ENCODE measurements at regions not wholly inside any gene's neighbourhood (a gene's known extent, or its start where the extent isn't known, plus 50 kb on each side); places are given as distances from the start of the nearest gene placed in this dataset.

DNA sequence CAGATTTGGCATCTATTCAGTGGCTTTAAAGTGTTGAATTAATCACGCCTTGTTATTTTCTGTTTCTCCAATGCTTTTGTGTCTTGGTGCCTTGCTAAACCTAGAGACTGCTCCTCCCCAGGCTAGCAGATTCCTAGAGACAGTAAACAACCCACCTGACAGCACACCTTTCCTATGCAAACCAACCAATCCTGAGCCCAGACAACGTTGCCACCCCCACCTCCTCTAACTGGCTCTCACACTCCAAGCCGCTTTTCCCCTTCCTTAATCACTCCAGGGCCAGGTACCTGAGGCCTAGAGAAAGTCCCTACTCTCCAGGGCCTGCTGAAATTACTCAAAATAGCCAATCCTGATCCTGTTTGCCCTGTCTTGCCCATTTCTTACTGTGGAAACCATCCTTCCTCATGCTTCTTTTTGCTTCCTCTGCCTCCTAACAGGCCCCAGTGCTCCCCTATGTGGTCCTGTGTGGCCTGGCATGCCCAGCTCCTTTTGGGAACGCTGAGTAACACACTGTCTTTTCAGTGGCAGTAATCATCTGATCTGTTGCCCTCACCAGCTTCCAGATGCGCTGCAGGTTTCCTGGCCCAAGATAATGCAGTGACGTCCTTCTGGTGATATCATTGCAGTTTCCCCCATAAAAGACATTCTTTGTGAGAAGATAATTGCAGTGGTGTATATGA is 53.4 kb downstream of the GAS1 start:
- no peak for DNase-seq (ENCODE audit: low spot score)

DNA sequence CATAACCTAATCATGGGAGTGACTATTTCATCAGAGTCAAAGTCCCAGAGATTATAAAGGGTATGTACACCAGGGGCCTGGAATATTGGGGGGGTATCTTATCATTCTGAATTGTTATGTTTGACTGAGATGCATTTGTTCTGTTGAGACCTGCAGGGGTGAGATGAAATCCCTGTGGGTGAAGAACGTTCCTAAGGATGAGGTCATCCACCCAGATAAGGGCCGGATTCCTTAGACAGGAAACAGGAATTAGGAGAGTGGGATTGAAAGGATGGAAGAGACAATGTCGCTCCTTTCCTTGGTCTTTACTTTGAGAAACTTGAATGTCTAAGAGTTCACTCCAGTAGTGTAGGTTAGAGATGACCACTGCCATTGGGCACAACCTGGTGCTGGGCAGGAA is 54.7 kb downstream of the GAS1 start:
- DNase-seq (ENCODE audit: low spot score): no peak

DNA sequence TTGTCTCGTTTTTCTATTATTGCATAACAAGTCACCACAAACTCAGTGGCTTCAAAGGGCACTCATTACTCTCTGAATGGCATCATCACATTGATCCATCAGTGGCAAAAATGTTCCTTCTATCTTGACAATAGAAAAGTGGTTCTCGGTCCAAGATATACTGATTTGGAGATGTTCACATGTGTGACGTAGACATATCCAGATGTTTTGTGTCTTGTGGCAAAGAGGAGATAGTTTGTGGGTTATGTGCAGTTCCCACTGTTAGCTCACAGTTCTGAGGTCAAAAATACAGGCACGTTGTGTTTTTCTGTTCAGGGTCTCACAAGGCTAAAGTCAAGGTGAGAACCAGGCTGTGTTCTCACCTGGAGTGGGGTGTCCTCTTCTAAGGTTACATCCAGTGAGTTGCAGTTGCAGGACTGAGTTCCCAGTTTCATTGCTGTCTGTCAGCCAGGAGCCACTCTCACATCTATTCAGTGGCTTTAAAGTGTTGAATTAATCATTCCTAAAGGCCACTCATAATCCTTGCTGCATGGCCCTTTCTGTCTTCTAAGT is 55.3 kb downstream of the GAS1 start:
- no peak for DNase-seq (ENCODE audit: low spot score)

DNA sequence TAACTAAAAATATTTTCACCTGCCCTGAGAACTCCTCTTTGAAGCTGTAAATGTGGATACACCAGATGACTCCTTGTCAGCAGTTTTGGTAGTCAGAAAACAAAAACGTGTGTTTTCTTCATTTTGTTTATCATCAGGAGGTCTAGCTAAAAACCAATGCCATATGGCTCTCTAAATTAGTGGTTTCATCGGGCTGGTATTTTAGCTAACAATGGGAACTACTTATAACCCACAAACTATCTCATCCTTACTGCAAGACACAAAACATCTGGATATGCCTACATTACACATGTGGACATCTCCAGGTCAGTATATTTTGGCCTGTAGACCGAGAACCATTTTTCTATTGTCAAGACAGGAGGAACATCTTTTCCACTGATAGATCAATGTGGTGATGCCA is 56.2 kb downstream of the GAS1 start:
- no peak for DNase-seq (ENCODE audit: low spot score)

DNA sequence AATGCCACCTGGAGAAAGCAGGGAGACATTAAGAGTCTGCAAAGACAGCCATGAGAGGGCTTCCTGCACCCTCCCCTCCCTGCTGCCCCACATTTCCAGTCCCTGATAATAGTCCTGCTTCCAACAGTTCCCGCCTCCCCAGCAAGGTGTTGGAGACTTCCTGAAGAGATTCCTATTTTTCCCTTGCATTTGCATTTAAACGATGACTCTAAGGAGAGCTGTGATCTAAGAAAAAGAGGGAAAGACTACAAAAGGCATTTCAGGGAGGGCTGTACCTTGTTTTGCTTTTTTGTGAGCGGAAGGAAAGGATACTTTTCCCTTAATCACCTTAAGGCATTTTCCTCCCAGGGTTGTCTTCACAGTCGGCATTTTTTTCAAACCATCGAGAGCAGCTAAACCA is 62.1 kb downstream of the GAS1 start:
- no peak for DNase-seq (ENCODE audit: low spot score)

DNA sequence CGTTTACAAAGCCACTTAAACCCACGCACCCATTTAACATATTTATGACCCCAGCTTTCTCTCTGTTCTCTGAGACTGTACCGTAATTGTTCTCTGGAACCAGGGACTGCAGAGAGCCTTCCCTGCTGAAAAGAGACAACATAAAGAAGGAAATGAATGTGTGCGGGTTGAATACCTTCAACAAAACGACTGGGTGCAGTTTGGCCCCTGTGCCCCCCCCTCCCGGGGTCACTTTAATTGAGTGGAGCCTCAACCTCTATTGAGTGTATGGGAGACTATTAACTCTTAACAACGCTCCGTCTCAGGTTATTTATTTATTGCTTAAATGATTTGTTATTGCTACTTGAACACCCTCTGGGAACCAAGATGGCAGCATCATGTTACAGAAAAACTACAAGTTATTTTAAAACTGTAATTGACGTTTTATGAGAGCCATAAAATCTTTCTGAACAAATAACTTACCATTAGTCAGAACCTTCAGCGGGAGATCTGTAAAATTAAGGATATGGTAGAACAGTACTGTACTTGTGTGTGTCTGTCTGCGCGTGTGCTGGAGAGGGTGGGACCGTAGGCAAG is 70.6 kb downstream of the GAS1 start:
- DNase-seq (ENCODE audit: low spot score): no peak

DNA sequence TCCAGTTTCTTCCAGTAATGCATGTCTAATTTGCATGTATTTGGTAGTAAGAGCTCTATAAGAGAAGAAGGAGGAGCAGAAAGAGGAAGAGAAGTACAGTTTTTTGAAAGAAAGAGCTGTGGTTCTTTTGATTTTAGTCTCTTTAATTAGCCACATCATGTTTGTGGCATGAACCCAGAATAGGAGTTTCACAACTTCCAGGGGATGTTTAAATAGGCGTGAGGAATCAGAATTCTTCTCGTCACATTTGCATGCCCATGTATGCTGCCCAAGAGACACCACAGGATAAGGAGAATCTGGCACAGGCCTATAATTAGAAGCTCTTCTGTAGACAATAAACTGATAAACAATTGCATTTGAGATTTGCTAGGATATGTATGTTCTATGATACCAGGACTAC is 78.7 kb downstream of the GAS1 start:
- no peak for DNase-seq (ENCODE audit: low spot score)

DNA sequence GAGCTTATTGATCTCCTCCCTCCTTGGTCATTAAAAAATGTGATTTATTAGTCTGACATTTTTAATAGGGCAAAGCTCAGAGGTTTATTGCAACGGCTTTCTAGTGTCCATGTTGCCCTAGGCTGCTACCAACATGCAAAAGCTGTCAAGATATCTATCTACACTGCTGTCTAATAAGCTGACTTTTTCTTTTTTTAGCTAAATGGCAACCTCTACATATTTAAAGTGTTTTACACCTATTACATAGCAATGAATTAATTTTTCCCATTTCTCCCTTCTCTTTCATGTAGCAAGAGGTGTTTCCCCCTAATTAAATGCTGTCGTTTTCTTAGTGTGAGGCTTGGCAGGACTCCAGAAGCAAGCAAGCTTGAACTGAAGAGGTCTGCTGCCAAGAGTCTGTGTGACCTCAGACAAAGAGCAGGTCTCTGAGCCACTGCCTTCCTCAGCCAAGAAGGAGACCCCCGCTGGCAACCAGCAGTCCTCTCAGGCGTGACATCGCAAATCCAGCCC is 79.4 kb downstream of the GAS1 start:
- peak; percentile 64 for DNase-seq (ENCODE audit: low spot score)

DNA sequence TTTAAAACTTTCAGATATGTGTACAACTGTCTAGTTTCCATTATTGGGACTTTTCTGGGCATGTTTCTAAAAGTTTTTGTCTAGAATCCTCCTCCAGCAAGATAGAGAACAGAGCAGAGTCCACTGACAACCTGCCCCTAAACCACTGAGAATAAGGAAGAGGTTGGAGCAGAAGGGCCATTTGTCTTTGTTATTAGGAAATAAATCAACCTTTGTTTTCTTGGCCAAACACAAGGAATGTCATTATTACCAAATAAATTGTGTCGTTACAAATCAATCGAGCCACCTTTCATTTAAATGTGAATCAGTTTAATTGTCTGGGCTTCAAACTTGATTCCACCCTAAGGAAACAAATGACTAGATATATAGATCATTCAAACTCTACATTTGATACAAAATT is 81.4 kb downstream of the GAS1 start:
- no peak for DNase-seq (ENCODE audit: low spot score)

DNA sequence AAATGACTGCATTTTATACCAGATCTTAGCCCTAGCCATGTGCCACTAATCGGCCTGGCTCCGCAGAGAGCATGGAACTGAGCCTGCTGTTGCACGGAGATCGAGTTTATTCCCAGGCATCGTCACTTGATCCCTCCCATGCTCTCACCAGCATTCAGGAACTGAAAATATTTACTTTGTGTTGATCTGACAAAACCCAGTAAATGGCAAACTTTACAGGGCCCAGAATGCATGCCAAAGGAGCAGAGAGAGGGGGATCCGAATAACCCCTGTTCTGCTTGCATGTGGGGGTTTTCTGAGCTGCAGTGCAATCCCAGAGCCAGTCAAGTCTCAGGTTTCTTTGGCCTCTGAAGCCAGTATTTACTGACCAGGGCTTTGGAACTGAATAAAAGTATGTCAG is 87.3 kb downstream of the GAS1 start:
- no peak for DNase-seq (ENCODE audit: low spot score)

DNA sequence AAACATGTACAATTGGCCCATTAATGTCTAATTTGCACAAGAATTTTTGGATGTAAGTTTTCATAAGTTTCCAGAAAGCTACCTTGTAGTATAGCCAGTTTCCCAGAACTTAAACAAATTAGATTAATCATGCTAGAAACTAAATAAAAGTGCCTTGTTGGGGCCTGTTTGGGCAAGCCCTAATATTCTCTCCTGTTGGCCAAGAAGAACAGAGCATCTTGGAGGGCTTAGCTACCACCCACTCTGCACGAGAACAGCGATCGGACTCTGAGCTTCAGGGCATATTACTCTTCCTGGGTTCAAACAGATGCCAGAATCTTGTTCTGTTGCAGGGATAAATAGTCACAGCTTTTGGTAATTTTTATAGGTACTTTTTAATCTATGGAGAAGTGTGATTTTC is 88.2 kb downstream of the GAS1 start:
- DNase-seq (ENCODE audit: low spot score): no peak

DNA sequence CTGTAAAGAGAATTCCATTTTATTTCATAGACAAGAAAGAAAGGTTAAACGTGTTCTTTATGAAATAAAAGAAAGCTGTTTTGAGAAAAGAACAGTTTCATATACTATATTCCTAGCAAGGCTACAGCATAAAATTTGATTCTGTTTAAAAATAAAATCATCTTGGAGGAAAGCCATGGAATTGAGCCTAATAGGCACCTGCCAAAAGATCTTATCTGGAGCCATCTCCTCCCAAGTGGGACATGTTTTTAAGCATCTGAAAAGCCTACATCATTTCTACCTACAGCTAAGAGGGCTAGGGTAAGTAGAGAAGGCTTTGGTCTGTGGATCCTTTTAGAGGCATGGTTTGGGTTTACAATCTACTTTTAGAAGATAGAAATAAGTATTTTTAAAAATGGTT is 89.3 kb downstream of the GAS1 start:
- DNase-seq (ENCODE audit: low spot score): no peak

DNA sequence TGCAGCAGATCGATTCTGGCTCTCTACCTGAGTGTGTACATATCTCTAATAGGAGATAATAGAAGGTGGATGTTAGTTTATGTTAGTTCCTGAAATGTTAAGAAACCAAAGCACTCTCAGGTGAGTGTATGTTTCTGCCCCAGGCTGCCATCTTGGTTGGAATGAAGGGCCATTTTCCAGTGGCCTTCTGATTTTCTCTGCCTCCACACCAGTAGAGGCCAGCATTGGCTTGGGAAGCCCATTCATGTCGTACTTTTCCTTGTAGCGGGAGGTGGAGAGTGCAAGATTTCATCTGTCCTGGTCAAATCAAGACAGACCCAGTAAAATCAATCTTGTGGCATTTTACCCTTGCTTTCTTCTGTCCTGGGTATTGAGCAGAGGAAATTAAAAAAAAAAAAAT is 91.0 kb downstream of the GAS1 start:
- no peak for DNase-seq (ENCODE audit: low spot score)

DNA sequence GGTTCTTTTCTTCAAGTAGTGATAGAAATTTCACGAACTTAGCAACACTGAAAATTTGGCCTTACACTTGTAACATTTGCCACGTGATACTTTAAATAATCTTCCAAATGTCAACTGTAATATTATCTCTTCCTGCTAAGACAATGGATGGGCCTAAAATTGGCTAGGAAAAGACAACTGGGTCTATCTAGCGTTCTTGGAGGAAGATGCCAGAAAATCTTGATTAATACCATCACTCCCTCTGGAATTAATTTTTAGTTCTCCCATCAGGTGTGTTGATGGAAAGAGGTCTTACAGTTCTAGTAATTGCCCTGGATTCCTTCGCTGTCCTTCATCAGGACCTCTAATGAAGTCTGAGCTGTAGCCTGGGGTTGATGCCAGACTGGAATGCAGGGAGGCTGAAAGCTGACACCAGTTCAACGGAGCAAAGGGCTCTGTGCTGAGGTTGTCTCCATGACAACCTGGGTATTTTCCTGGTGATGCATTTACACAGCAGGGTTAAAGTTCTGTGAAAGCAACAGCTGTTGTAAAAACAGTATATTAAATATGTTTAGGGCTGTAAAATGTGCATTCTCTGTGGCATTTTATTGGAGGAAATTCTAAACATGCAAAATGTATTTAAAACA is 92.3 kb downstream of the GAS1 start:
- peak; percentile 82 for DNase-seq (ENCODE audit: low spot score)

DNA sequence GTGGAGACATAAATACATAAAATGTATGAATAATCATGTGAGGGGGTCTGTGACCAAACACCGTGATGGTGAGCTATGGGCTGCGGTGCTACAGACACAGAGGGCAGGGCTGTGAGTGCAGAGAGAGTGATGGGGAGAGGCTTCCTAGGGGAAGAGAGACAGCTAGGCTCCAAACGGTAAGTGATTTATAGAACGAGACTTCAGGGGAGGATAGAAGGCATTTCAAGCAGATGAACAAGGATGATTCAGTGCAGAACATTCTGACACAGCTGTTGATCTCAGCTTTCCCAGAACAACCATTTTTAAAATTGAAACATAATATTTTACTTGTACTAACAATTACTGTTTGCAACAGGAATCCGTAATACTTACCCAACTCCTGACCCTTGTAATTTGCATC is 100.7 kb downstream of the GAS1 start:
- DNase-seq (ENCODE audit: low spot score): no peak

DNA sequence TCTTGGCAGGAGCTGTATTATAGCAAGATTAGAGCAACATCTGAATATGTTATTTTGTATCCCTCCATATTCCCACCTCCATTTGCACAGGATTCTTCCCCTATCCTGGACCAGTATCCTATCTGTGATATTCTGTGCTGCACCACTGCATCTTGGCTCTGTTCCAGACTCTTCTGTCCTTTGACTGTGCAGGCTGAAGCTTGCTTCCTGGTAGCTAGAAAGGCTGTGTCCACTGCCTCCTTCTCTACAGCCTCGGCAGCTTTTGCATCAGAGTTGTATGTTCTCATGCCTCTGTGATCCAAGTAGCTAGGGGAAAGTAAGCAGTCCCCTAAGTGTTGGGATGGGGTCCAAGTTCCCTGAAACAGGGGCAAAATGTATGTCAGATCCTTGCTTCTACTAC is 104.1 kb downstream of the GAS1 start:
- peak; percentile 68 for DNase-seq (ENCODE audit: low spot score)

DNA sequence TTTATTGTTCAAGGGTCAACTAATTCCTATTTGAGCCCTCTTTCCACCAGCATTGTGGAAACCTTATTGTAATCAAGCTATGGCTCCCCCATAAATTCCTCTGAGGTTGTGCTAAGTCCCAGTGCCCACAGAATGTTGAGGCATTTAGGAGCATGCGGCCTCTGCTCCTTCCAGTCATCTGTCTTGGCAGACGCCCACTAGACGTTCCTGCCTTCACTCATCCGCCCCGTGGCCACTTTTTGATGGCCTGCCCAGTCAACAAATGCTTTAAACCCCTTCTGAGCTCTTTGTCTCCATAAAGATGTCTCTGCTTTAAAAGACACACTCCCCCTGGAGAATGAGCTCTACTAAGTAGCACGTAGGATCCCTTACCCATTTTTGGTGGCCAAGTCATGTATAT is 104.7 kb downstream of the GAS1 start:
- DNase-seq (ENCODE audit: low spot score): no peak

DNA sequence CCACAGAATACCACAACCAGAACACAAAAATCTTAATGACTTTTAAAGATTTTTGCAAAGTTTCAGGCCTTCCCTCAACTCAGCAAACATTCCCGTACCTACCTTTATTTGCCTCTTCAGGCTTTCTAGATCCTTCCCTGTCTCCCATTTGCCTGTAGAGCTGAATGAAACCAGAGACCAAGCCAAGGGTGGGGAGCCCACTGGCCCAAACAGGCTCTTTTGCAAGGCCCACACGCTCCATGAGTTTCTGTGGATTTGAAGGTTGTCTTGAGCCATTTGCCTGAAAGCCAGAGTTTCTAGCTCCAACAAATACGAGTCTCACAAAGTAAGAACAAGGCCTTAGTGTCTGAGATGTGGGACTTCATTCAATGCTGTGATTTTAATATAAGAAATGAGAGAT is 107.8 kb downstream of the GAS1 start:
- DNase-seq (ENCODE audit: low spot score): no peak

DNA sequence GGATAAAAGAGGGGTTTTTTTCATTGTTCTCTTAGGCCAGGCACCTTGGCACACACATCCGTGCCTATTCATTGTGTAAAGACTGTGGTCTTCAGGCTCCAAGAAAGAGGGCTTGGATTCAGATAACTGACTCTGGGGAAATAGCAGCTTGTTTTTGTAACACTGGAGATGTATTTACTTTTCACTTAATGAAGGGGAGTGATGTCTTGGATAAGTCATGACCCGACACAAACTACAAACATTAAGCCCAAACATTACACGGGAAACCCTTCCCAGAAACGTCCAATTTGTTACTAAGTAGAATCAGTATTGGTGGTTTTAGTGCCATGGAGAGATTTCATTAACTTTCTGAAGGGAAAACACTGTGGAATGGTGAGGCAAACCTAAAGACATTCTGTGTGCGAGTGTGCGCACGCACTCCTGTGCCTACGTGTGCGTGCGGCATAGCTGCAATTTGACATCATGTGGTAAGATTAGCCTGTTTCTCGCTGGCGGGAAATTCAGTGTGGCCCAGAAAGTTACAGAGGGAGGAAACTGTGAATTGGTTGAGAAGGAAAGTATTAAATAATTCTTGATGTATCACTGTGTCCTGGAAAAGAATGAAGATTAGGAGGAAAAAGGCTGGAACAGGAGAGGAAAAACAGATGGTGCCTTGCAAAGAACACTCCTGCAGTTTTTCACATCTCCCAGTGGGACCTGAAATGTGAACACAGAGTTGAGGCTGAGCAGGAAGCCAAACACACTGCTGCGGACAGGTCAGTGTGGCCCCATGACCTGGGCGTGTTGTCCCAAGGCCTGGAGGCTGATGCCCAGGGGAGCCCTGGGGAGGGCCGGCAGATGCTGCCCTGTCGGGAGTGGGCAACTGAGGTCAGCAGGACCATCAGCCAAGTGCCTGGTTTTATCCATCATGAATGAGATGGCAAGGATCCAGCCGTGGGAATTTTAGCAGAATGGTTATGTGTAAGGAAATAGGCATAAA is 108.5 kb downstream of the GAS1 start:
- DNase-seq (ENCODE audit: low spot score): no peak

DNA sequence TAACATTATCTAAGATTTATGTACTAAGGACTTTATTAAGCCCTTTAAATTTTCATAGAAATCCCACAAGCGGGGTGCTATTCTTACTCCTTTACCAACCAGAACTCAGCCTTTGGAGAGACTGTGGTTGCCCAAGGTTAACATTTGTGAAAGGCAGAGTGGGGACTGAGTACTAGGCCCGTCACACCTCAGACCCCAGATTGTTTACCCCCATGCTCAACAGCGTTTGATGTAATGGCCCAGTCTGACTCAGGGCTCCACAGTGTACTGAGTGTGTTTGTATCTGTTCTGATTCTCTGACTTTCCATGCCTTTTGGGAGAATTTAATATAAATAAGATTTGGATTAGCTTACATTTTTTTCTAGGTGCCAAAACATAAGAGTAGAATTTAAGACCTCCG is 110.0 kb downstream of the GAS1 start:
- no peak for DNase-seq (ENCODE audit: low spot score)

DNA sequence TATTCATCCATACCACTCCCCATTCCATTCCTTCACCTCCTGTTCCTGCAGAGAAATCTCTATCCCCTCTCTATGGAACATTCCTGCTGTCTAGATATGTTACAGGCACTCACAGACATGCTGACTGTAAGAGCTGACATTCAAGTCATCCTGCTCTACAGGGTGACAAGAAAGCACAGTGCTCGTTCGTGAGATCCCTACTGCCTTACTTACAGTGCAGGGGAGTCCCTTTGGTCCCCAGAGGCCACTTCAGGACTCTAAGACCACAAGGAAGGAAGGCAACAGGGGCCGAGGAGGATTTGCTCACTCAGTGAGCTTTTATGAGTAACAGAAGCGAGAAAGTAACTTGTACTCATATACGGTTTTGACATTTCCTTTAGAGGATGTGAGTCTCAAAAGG is 110.5 kb downstream of the GAS1 start:
- no peak for DNase-seq (ENCODE audit: low spot score)

DNA sequence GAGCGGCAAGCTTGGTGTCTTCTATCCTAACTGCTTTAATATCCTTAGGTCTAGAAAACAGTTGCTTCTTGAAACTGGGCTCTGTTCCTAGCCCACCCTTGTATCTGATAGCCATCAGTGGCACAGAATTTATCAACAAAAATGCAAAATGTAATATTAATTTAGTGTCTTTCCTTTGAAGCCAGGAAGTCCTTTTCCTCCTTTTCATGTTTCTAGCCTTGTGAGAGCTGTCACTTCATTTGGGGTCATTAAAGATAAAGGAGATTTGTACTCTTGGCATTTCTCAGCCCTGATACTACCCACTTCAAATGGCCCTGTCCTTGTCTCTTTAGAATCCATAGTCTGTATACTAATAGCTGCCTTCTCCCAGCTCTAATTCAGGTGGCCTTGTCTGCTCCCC is 111.0 kb downstream of the GAS1 start:
- DNase-seq (ENCODE audit: low spot score): no peak
